Skeletal muscle tissue (tissue), 3 donors: ENCODE measurements at regions not wholly inside any gene's neighbourhood (a gene's known extent, or its start where the extent isn't known, plus 50 kb on each side); places are given as distances from the start of the nearest gene placed in this dataset.
"Not testable (repeated sequence)": the region's sequence is repeated elsewhere in the genome, so short reads cannot be mapped to it uniquely, and the experiment has no call there.

Experiments
- H3K27ac ChIP-seq: one replicate; pipeline ENCODE4 v1.7.0; 2013; ENCODE audit warnings: mild to moderate bottlenecking, low read depth, low read length, inconsistent platforms
- H3K27me3 ChIP-seq, 3 donors: one replicate each; pipeline ENCODE4 v1.7.0; 2013; ENCODE audit warnings: low read length in 3 of 3; ENCODE audit not compliant: control insufficient read depth in 3 of 3, insufficient read depth in 3 of 3
- H3K36me3 ChIP-seq, 3 donors: one replicate each; pipeline ENCODE4 v1.7.0; 2013; ENCODE audit warnings: low read length in 3 of 3; ENCODE audit not compliant: control insufficient read depth in 3 of 3, insufficient read depth in 3 of 3
- H3K4me1 ChIP-seq, 3 donors: one replicate each; pipeline ENCODE4 v1.7.0; 2013; ENCODE audit warnings: low read length in 3 of 3, mild to moderate bottlenecking in 3 of 3; ENCODE audit not compliant: control insufficient read depth in 3 of 3, insufficient read depth in 3 of 3
- H3K4me3 ChIP-seq, 3 donors: one replicate each; pipeline ENCODE4 v1.7.0; 2013; ENCODE audit warnings: low read length in 3 of 3
- H3K9ac ChIP-seq, 3 donors: one replicate each; pipeline ENCODE4 v1.7.0; 2013; ENCODE audit warnings: low read length in 3 of 3, mild to moderate bottlenecking in 3 of 3, moderate library complexity in 2 of 3, low read depth in 1 of 3
- H3K9me3 ChIP-seq, 3 donors: one replicate each; pipeline ENCODE4 v1.7.0; 2013; ENCODE audit warnings: low read length in 3 of 3; ENCODE audit not compliant: control insufficient read depth in 3 of 3
- donor health status: Osteomylitis.

- H3K36me3 ChIP-seq: no peaks in the 10 kb centered on the region
- H3K27me3 ChIP-seq: no peaks in the 10 kb centered on the region
- H3K4me3 ChIP-seq: no peak overlapping the region
- H3K9me3 ChIP-seq: no peaks in the 10 kb centered on the region
- no peak overlapping the region for H3K9ac ChIP-seq
- H3K27ac ChIP-seq: no peak overlapping the region
- no peaks in the 10 kb centered on the region for H3K4me1 ChIP-seq
Observed at GRCh38 chr2:192407692-192408091, 213.0 kb upstream of the TMEFF2 start.

- Histone ChIP-seq H3K9me3 (no peaks in the 10 kb centered on the region), H3K9ac (no peak overlapping the region), H3K4me1 (no peaks in the 10 kb centered on the region)
Observed at GRCh38 chr2:192398236-192398635, 203.5 kb upstream of the TMEFF2 start.

GRCh38 chr2:192394605-192395004 lies 199.9 kb upstream of the TMEFF2 start:
- Histone ChIP-seq H3K27ac (no peak overlapping the region), H3K4me3 (no peak overlapping the region), H3K36me3 (no peaks in the 10 kb centered on the region), H3K4me1 (no peaks in the 10 kb centered on the region), H3K9ac (no peak overlapping the region), H3K27me3 (no peaks in the 10 kb centered on the region), H3K9me3 (no peaks in the 10 kb centered on the region)

More at GRCh38 chr2:192398236-192398635, 203.5 kb upstream of the TMEFF2 start:
- Histone ChIP-seq H3K27me3 (no peaks in the 10 kb centered on the region), H3K4me3 (no peak overlapping the region), H3K36me3 (no peaks in the 10 kb centered on the region), H3K27ac (no peak overlapping the region)

GRCh38 chr2:192391041-192391440 lies 196.3 kb upstream of the TMEFF2 start:
- H3K27ac ChIP-seq: no peak overlapping the region
- H3K9me3 ChIP-seq: no peaks in the 10 kb centered on the region
- no peak overlapping the region for H3K9ac ChIP-seq
- no peaks in the 10 kb centered on the region for H3K36me3 ChIP-seq
- no peaks in the 10 kb centered on the region for H3K4me1 ChIP-seq
- no peak overlapping the region for H3K4me3 ChIP-seq
- H3K27me3 ChIP-seq: no peaks in the 10 kb centered on the region

- H3K4me3 ChIP-seq: no peak overlapping the region
- no peaks in the 10 kb centered on the region for H3K27me3 ChIP-seq
- no peaks in the 10 kb centered on the region for H3K9me3 ChIP-seq
- H3K36me3 ChIP-seq: no peaks in the 10 kb centered on the region
- no peaks in the 10 kb centered on the region for H3K4me1 ChIP-seq
- no peak overlapping the region for H3K27ac ChIP-seq
- no peak overlapping the region for H3K9ac ChIP-seq
Observed at GRCh38 chr2:192390401-192390800, 195.7 kb upstream of the TMEFF2 start.

GRCh38 chr2:192384191-192384590 lies 189.5 kb upstream of the TMEFF2 start:
- H3K36me3 ChIP-seq, H3K27ac ChIP-seq, H3K4me3 ChIP-seq, H3K4me1 ChIP-seq, H3K9me3 ChIP-seq, H3K9ac ChIP-seq, H3K27me3 ChIP-seq: not testable (repeated sequence)

GRCh38 chr2:192381082-192381481 lies 186.3 kb upstream of the TMEFF2 start:
- Histone ChIP-seq H3K4me3 (no peak overlapping the region), H3K9me3 (no peaks in the 10 kb centered on the region), H3K9ac (no peak overlapping the region), H3K36me3 (no peaks in the 10 kb centered on the region), H3K4me1 (no peaks in the 10 kb centered on the region), H3K27ac (no peak overlapping the region), H3K27me3 (no peaks in the 10 kb centered on the region)

- Histone ChIP-seq H3K36me3 (no peaks in the 10 kb centered on the region), H3K27ac (no peak overlapping the region), H3K9ac (no peak overlapping the region), H3K4me1 (no peaks in the 10 kb centered on the region), H3K9me3 (no peaks in the 10 kb centered on the region), H3K27me3 (no peaks in the 10 kb centered on the region), H3K4me3 (no peak overlapping the region)
Observed at GRCh38 chr2:192379736-192380135, 185.0 kb upstream of the TMEFF2 start.

GRCh38 chr2:192377173-192377572 lies 182.4 kb upstream of the TMEFF2 start:
- no peak overlapping the region for H3K27ac ChIP-seq
- H3K9me3 ChIP-seq: no peaks in the 10 kb centered on the region

GRCh38 chr2:192373754-192374153 lies 179.0 kb upstream of the TMEFF2 start:
- Histone ChIP-seq H3K9ac (no peak overlapping the region), H3K4me1 (no peaks in the 10 kb centered on the region), H3K27me3 (no peaks in the 10 kb centered on the region), H3K27ac (no peak overlapping the region), H3K36me3 (no peaks in the 10 kb centered on the region), H3K9me3 (no peaks in the 10 kb centered on the region), H3K4me3 (no peak overlapping the region)

More at GRCh38 chr2:192377173-192377572, 182.4 kb upstream of the TMEFF2 start:
- Histone ChIP-seq H3K36me3 (no peaks in the 10 kb centered on the region), H3K27me3 (no peaks in the 10 kb centered on the region), H3K4me3 (no peak overlapping the region), H3K9ac (no peak overlapping the region), H3K4me1 (no peaks in the 10 kb centered on the region)

- Histone ChIP-seq H3K4me3 (no peak overlapping the region), H3K9me3 (no peaks in the 10 kb centered on the region), H3K4me1 (no peaks in the 10 kb centered on the region), H3K27me3 (no peaks in the 10 kb centered on the region), H3K27ac (no peak overlapping the region), H3K36me3 (no peaks in the 10 kb centered on the region), H3K9ac (no peak overlapping the region)
Observed at GRCh38 chr2:192373221-192373620, 178.5 kb upstream of the TMEFF2 start.
